Body of pancreas (tissue), 4 donors: ENCODE measurements at regions not wholly inside any gene's neighbourhood (a gene's known extent, or its start where the extent isn't known, plus 50 kb on each side); places are given as distances from the start of the nearest gene placed in this dataset.

Source experiments
- ATAC-seq: fragments of 150-250 bp; one replicate; pipeline ENCODE4 v1.9.1; 2016
- DNase-seq, 4 donors: peaks; one replicate each; pipeline ENCODE4 v3.0.0-alpha.2; 2019
- H3K27ac ChIP-seq, 4 donors: fragments of 200-600 bp; sonication (generic); 1 replicate in 3 of 4; 2 replicates in 1 of 4; pipeline versions ENCODE4 v1.5.1 to v1.6.1; 2016 to 2019; ENCODE audit warnings: mild to moderate bottlenecking in 1 of 4, mixed read lengths in 1 of 4, moderate library complexity in 1 of 4
- H3K27me3 ChIP-seq, 2 donors: fragments of 200-600 bp; sonication (generic); one replicate each; pipeline ENCODE4 v1.6.0; 2016; ENCODE audit warnings: mild to moderate bottlenecking in 1 of 2
- H3K36me3 ChIP-seq, 2 donors: fragments of 200-600 bp; sonication (generic); replicated peaks in 1 of 2; 2 replicates each; pipeline ENCODE4 v1.5.1; 2016; ENCODE audit warnings: low read depth in 2 of 2; ENCODE audit not compliant: insufficient read depth in 1 of 2
- H3K4me1 ChIP-seq: fragments of 200-600 bp; sonication (generic); one replicate; pipeline ENCODE4 v1.6.0; 2016
- H3K4me3 ChIP-seq, 2 donors: fragments of 200-600 bp; sonication (generic); 1 replicate in 1 of 2; 2 replicates in 1 of 2; pipeline ENCODE4 v1.5.1; 2016 to 2019
- H3K9me3 ChIP-seq, 3 donors: fragments of 200-600 bp; sonication (generic); 1 replicate in 2 of 3; 2 replicates in 1 of 3; pipeline ENCODE4 v1.5.1; 2016
- POLR2A ChIP-seq, 3 donors: fragments of 450-650 bp; IDR thresholded peaks; one replicate each; pipeline ENCODE4 v1.6.1; 2016; ENCODE audit warnings: antibody characterized with exemption in 3 of 3, mild to moderate bottlenecking in 2 of 3
- WGBS, 2 donors: methylation state at CpG; one replicate each; pipeline ENCODE4 v1.1.5; 2017; 5-methylcytosine and 5-hydroxymethylcytosine counted together
- intact Hi-C: fragments of 100-400 bp; cut with DNase I; formaldehyde crosslinking; loops from one replicate; pipeline ENCODE4 v1.15.1; 2023
- TF ChIP-seq, protein P1 (sequence below), 7 experiments: fragments of 450-650 bp in 4 of 7; fragments of 200-600 bp in 3 of 7; sonication (generic) in 3 of 7; IDR thresholded peaks; one replicate each; pipeline ENCODE4 v1.5.1; 2016 to 2019; ENCODE audit warnings: antibody characterized with exemption in 7 of 7

DNA sequence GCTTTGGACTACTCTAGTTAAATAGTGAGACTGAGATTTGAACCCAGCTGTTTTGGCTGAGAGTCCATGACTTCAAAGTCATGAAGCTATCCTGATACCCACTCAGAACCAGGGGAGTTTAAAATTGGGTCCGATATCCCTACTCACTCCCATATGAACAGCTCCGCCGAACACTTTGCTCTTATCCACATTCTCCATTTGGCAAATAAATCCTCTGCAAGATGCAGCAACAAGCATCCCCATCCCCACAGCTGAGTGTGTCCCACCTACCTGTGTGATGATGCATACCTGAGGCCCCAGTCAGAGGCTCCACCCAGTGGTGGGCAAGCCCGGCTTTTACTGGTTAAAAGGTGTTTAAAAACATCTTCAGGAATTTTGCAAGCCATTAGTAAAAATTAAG, 108.3 kb upstream of the SLC24A3 start:
- Histone ChIP-seq H3K4me1 (no peaks in the 10 kb centered on the region), H3K27ac (no peak overlapping the region), H3K36me3 (no peaks in the 10 kb centered on the region), H3K9me3 (no peaks in the 10 kb centered on the region), H3K27me3 (no peaks in the 10 kb centered on the region), H3K4me3 (no peak overlapping the region)
- intact Hi-C loops = no loop called here
- no peak for DNase-seq
- no peak for TF ChIP-seq POLR2A (IDR thresholded peaks at IDR 0.05)
- TF ChIP-seq, protein P1, sequence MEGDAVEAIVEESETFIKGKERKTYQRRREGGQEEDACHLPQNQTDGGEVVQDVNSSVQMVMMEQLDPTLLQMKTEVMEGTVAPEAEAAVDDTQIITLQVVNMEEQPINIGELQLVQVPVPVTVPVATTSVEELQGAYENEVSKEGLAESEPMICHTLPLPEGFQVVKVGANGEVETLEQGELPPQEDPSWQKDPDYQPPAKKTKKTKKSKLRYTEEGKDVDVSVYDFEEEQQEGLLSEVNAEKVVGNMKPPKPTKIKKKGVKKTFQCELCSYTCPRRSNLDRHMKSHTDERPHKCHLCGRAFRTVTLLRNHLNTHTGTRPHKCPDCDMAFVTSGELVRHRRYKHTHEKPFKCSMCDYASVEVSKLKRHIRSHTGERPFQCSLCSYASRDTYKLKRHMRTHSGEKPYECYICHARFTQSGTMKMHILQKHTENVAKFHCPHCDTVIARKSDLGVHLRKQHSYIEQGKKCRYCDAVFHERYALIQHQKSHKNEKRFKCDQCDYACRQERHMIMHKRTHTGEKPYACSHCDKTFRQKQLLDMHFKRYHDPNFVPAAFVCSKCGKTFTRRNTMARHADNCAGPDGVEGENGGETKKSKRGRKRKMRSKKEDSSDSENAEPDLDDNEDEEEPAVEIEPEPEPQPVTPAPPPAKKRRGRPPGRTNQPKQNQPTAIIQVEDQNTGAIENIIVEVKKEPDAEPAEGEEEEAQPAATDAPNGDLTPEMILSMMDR (IDR thresholded peaks at IDR 0.05) = no peak
- ATAC-seq = no peak
- 82 to 88% methylated on average over 4 of the region's 4 CpGs for WGBS, 2 donors

DNA sequence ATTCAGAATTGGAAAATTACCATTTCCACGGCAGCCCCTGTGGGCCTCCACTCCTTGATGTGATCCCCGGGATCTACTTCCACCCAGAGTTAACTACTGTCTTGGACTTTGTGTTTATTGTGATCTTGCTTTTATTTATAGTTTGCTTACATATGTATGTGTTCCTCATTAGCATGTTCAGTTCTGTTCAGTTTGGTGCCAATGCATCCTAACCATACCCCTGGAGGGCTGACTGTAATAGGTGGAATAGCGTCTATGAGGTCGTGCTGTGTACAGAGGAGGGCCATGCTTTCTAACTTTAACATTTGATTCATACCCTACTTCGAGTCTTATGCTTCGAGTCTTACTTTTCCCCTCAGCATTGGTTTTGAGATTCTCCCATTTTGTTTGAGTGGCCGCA, 104.3 kb upstream of the SLC24A3 start:
- WGBS, 2 donors = 71 to 78% methylated on average over 7 of the region's 7 CpGs
- ATAC-seq (no peak), DNase-seq (no peak)
- Histone ChIP-seq H3K9me3 (no peaks in the 10 kb centered on the region), H3K36me3 (no peaks in the 10 kb centered on the region), H3K4me1 (no peaks in the 10 kb centered on the region), H3K27me3 (no peaks in the 10 kb centered on the region), H3K4me3 (no peak overlapping the region), H3K27ac (no peak overlapping the region)
- TF ChIP-seq POLR2A (IDR thresholded peaks at IDR 0.05) = no peak
- TF ChIP-seq, protein P1 (IDR thresholded peaks at IDR 0.05) = no peak
- intact Hi-C loops = no loop called here

DNA sequence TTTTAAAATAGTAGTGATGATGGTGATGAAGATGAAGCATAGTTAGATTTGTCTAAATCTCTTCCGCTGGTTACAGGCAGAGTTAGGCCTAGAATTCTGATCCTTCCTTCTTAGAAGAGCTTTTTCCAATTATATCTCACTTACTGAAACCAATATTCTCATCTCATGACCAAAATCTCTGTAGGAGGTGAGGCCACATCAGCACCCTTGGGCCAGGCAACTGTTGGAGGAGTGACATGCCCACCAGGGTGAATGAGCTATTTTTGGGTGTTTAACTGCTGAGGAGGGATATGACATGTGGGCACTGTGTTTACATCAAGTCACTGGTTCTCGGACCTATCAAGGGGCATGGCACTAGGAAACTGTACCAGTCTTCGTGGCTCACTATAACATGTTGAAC, 102.2 kb upstream of the SLC24A3 start:
- 83 to 93% methylated on average over 3 of the region's 3 CpGs for WGBS, 2 donors
- H3K27ac ChIP-seq = no peak overlapping the region
- no peaks in the 10 kb centered on the region for H3K9me3 ChIP-seq
- no peak for DNase-seq
- no peaks in the 10 kb centered on the region for H3K4me1 ChIP-seq
- no peak overlapping the region for H3K4me3 ChIP-seq
- no peak for TF ChIP-seq POLR2A (IDR thresholded peaks at IDR 0.05)
- TF ChIP-seq, protein P1 (IDR thresholded peaks at IDR 0.05) = no peak
- ATAC-seq = no peak
- no peaks in the 10 kb centered on the region for H3K27me3 ChIP-seq
- intact Hi-C loops = no loop called here
- H3K36me3 ChIP-seq = no peaks in the 10 kb centered on the region

DNA sequence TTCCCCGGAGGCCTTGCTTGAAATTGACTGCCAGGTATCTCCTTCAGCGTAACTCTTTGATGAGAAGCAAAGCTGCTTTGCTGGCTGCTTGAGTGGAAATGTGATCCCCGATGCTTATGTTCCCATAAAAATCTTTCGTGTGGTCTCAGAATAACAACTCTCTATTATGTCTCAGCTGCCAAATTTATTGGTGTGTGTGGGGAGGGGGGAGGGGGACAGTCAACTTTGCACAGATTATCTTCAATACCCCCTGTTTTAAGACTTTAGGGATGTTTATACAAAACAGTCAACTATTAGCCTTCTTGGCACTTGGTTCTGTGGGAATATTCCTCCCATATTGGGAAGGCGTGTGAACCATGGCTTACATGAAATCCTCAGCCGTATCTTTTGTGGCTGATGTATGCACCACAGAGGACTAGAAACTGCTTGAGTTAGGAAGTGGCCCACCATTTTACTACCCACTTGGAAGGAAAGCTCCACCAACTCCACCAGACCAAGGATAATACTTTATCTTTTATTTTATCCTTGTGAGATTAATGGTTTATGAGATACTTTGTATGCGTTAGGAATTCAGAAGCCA, 101.5 kb upstream of the SLC24A3 start:
- H3K36me3 ChIP-seq = no peaks in the 10 kb centered on the region
- ATAC-seq = no peak
- no peaks in the 10 kb centered on the region for H3K4me1 ChIP-seq
- H3K27me3 ChIP-seq = no peaks in the 10 kb centered on the region
- no peak for DNase-seq
- 76 to 79% methylated on average over 7 of the region's 7 CpGs for whole genome bisulfite sequencing, 2 donors
- H3K4me3 ChIP-seq = no peak overlapping the region
- no peak overlapping the region for H3K27ac ChIP-seq
- no peak for TF ChIP-seq POLR2A (IDR thresholded peaks at IDR 0.05)
- TF ChIP-seq, protein P1 (IDR thresholded peaks at IDR 0.05) = no peak
- intact Hi-C loops = no loop called here
- H3K9me3 ChIP-seq = no peaks in the 10 kb centered on the region

DNA sequence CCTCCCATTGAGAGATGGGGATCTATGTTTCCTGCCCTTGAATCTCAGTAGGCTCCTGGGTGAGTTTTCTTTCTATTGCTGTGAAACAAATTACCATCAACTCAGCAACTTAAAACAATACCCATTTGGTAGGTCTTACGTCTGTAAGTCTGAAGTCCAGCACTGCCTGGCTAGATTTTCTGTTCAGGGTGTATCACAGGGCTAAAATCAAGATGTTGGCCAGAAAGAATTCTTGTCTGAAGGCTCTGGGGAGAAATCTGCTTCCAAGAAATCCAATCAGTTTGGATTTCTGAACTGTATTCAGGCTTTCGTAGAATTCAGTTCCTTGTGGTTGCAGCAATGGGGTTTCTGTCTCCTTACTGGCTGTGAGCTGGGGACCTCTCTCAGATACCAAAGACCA, 99.6 kb upstream of the SLC24A3 start:
- no peak overlapping the region for H3K4me3 ChIP-seq
- no peak for TF ChIP-seq POLR2A (IDR thresholded peaks at IDR 0.05)
- TF ChIP-seq, protein P1 (IDR thresholded peaks at IDR 0.05) = no peak
- no peak for DNase-seq
- H3K27ac ChIP-seq = no peak overlapping the region
- 66 to 84% methylated on average over 2 of the region's 2 CpGs for WGBS, 2 donors
- no peaks in the 10 kb centered on the region for H3K27me3 ChIP-seq
- ATAC-seq = no peak
- H3K4me1 ChIP-seq = no peaks in the 10 kb centered on the region
- H3K9me3 ChIP-seq = no peaks in the 10 kb centered on the region
- intact Hi-C loops = no loop called here
- H3K36me3 ChIP-seq = no peaks in the 10 kb centered on the region
